T-helper 2 cell treated with Interferon-gamma antibody and Interleukin-4, amounts not matched to agents 100 ng/mL and 5 ng/mL, for 36 hours (primary cell): ENCODE measurements at regions not wholly inside any gene's neighbourhood (a gene's known extent, or its start where the extent isn't known, plus 50 kb on each side); places are given as distances from the start of the nearest gene placed in this dataset.
"Not testable (repeated sequence)": the region's sequence is repeated elsewhere in the genome, so short reads cannot be mapped to it uniquely, and the experiment has no call there.

Experiments
- intact Hi-C: fragments of 100-400 bp; cut with micrococcal nuclease; formaldehyde crosslinking; loops from one replicate; pipeline ENCODE4 v1.15.1; 2023

GRCh38 chr4:170818786-170819185 is 729.0 kb upstream of the AADAT start:
- intact Hi-C loops = no loop called here

GRCh38 chr4:170805352-170805751 is 715.6 kb upstream of the AADAT start:
- intact Hi-C loops = no loop called here

GRCh38 chr4:170804930-170805329 is 715.2 kb upstream of the AADAT start:
- intact Hi-C loops = no loop called here

DNA sequence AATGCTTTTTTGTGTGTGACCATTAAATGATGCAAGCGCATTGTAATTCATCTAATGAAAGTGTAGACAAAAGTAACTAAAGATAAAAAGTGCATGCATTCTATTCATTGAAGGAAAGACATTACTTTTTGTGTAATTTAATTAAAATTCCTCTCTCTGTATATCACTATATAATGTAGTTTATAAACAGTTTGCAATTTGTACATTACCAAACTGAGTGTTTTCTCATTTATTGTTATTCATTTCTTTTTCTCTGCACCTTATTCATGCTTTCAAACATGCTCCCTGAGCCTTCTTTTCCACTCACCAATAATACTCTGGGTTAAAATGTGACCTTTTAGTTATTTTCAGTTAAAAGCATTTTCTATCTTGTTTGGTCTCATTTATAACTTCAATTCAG is 713.7 kb upstream of the AADAT start:
- intact Hi-C loops = no loop called here

DNA sequence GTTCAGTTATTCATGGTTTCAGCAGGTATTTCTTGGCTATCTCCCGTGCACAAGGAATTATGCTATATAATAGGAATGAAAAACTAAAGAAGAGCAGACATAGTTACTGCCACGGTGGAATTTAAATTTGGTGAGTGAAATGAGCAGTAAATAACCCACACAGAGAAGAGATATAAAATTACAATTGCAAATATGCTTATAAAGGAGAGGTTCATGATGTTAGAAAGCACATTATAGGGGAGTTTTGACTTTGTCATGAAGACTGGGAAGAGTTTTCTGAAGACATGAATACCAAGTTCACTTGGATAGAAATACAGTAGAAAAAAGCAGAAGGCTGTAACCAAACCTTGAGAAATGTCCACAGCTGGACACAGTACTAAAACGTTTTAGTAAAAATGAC is 712.0 kb upstream of the AADAT start:
- intact Hi-C loops = no loop called here

- intact Hi-C loops = no loop called here
These were observed 704.8 kb upstream of the AADAT start for GRCh38 chr4:170794525-170794924.

DNA sequence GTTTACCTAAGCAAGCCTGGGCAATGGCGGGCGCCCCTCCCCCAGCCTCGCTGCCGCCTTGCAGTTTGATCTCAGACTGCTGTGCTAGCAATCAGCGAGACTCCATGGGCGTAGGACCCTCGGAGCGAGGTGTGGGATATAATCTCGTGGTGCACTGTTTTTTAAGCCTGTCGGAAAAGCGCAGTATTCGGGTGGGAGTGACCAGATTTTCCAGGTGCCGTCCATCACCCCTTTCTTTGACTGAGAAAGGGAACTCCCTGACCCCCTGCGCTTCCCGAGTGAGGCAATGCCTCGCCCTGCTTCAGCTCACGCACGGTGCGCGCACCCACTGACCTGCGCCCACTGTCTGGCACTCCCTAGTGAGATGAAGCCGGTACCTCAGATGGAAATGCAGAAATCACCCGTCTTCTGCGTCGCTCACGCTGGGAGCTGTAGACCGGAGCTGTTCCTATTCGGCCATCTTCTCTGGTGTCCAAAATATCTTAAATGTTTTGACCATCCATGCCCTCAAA is 698.8 kb upstream of the AADAT start:
- intact Hi-C loops = not testable (repeated sequence)

- intact Hi-C loops = no loop called here
These were observed 687.9 kb upstream of the AADAT start for GRCh38 chr4:170777663-170778062.

GRCh38 chr4:170776983-170777382 is 687.2 kb upstream of the AADAT start:
- intact Hi-C loops = no loop called here

- intact Hi-C loops = no loop called here
These were observed 686.1 kb upstream of the AADAT start for GRCh38 chr4:170775851-170776250.

GRCh38 chr4:170773709-170774273 is 684.0 kb upstream of the AADAT start:
- intact Hi-C loops = no loop called here

DNA sequence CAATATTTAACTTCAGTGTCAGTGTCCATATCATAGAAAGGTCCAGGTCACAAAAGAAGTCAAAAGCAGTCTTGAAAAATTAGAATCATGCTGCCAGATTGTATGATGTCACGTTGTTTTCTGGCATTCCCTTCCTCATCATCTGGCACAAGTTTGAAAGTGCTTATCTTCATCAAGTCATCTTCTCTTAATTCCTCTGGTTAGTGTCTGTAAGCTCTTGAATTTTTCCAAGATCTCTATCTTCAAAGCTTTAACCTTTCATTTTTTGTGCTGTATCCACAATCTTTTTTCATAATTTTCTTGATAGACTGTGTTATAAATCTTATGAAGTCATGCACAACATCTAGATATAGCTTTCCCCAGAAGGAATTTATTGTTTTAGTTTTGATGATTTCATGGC is 682.7 kb upstream of the AADAT start:
- intact Hi-C loops = no loop called here

DNA sequence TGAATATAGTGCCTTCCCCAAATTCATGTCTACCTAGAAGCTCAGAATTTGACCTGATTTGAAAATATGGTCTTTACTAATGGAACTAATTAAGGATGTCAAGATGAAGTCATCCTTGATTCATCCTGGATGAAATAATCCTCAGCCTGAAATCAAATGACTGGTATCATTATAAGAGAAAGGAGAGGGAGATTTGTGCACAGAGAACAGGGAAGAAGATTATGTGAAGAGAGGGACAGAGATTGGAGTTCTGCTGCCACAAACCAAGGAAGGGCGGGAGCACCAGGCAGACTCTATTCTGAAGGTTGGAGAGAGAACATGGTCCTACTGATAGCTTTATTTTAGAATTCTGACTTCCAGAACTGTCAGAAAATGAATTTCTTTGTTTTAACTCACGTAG is 680.9 kb upstream of the AADAT start:
- intact Hi-C loops = no loop called here

DNA sequence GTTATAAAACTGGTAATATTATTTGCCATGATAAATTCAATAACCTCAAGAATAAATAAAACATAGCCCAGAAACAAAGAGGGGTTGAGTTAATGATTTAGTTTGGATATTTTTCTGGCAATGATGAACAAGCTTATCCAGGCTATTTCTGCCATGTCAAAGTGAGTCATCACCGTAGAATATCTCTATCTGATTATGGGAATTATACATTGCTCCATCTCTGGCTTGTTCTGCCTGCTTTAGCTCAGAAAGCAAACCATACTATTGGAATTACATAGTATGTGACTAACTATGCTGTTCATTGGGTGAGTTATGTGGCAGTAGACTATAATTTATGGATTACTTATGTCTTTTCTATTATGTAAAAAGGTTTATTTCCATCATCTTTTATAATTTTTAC is 680.1 kb upstream of the AADAT start:
- intact Hi-C loops = no loop called here

GRCh38 chr4:170758988-170759387 is 669.2 kb upstream of the AADAT start:
- intact Hi-C loops = no loop called here

- intact Hi-C loops = no loop called here
These were observed 660.8 kb upstream of the AADAT start for GRCh38 chr4:170750519-170750918.

DNA sequence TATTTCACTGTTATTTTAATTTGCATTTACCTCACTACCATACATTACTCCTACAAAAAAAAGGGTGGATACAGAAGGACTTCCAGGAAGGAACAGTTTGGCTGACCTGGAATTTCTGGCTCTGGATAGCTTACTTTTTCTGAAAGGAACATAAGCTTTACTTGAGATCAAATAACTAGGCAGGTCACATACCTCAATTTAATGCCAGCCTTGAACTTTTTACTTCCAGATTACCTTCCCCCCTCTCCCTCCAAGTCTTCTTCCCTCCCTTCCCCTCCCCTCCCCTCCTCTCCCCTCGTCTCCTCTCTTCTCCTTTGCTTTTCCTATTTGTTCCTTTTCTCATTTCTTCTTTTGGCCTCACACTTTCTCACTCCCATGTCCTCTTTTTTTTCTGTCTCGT is 659.2 kb upstream of the AADAT start:
- intact Hi-C loops = no loop called here

- intact Hi-C loops = no loop called here
These were observed 653.9 kb upstream of the AADAT start for GRCh38 chr4:170743633-170744032.

- intact Hi-C loops = no loop called here
These were observed 652.1 kb upstream of the AADAT start for GRCh38 chr4:170741856-170742255.

GRCh38 chr4:170736710-170737109 is 647.0 kb upstream of the AADAT start:
- intact Hi-C loops = no loop called here

DNA sequence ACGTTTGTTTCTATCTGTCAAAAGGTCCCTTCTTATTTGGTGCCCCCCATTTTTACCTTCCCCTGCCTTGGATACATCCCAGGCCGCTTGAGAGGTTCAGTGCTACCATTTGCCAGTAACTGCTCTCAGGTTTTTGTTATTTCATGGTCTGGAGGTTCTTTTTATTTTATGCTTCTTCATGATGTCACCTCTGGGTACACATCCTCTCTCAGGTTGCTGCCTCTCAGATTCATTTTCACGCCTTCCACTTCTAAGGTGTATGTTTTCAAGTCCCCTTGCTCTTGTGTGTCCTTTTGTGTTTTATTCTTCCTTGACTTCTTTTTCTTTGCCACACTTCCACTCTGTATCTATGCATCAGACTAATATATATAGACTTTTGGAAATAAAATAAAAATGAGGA is 640.1 kb upstream of the AADAT start:
- intact Hi-C loops = no loop called here

DNA sequence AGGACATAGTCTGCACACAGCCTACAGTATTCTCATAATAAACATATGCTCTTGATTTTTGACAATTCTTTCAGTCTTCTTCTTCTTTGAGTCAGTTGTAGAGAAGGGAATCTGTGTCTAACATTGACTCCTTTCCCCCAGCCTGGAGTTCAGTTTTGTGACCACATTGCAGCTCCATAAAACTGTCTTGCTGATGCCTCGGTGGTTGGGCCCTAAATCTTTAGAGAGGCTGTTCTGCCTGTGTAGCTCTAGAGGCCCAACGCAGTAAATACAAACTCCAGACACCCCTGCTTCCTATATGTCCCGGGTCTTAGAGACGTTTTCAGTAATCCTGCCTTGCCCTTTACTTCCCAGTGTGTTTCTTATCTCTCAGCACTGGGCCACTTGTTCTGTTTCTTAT is 639.5 kb upstream of the AADAT start:
- intact Hi-C loops = no loop called here

DNA sequence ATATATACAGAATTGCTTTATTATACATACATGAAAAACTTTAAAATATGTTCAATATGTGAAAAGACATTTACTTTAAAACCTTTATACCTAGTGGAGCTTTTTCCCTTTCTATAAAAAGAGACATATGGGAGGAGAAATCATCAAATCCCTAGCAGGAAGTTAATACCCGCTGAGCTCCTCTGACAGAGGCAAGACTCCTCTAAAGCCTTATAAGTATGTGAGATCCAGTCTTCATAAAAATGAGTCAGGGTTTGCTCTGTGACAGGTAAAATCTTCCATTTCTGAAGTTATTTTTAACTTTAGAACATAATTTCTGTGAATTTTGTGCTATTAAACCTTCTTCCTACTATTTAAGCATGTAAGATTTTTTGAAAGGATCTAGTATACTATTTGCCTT is 634.4 kb upstream of the AADAT start:
- intact Hi-C loops = no loop called here

GRCh38 chr4:170723171-170723570 is 633.4 kb upstream of the AADAT start:
- intact Hi-C loops = no loop called here
